ENCODE measurements at regions not wholly inside any gene's neighbourhood (a gene's known extent, or its start where the extent isn't known, plus 50 kb on each side); places are given as distances from the start of the nearest gene placed in this dataset.

- H3K4me3 ChIP-seq (replicated peaks; ENCODE audit: insufficient read depth, low read length): no peak overlapping the region
- DNase-seq (ENCODE audit: low read depth in 1 of 2, low spot score in 1 of 2): no peak
- TF ChIP-seq CTCF (IDR thresholded peaks at IDR 0.05; ENCODE audit: insufficient read depth, low read length) (no peak), REST (IDR thresholded peaks at IDR 0.05; ENCODE audit: insufficient replicate concordance, low read depth) (no peak), POLR2AphosphoS5 (IDR thresholded peaks at IDR 0.05; ENCODE audit: low read depth) (no peak), GABPA (IDR thresholded peaks at IDR 0.05; ENCODE audit: low read depth) (no peak), SPI1 (IDR thresholded peaks at IDR 0.05; ENCODE audit: borderline replicate concordance, low read depth) (no peak)
- H3K27ac ChIP-seq (replicated peaks): no peak overlapping the region
- H3K27me3 ChIP-seq (ENCODE audit: insufficient read depth, poor library complexity, severe bottlenecking): no peaks in the 10 kb centered on the region
Observed at GRCh38 chr1:88357729-88358128, 326.3 kb upstream of the PKN2 start.

- DNase-seq (ENCODE audit: low read depth in 1 of 2, low spot score in 1 of 2): no peak
- TF ChIP-seq GABPA (IDR thresholded peaks at IDR 0.05; ENCODE audit: low read depth) (no peak), REST (IDR thresholded peaks at IDR 0.05; ENCODE audit: insufficient replicate concordance, low read depth) (no peak), CTCF (IDR thresholded peaks at IDR 0.05; ENCODE audit: insufficient read depth, low read length) (no peak), POLR2AphosphoS5 (IDR thresholded peaks at IDR 0.05; ENCODE audit: low read depth) (no peak), SPI1 (IDR thresholded peaks at IDR 0.05; ENCODE audit: borderline replicate concordance, low read depth) (no peak)
- H3K4me3 ChIP-seq (replicated peaks; ENCODE audit: insufficient read depth, low read length): no peak overlapping the region
- H3K27me3 ChIP-seq (ENCODE audit: insufficient read depth, poor library complexity, severe bottlenecking): no peaks in the 10 kb centered on the region
- H3K27ac ChIP-seq (replicated peaks): no peak overlapping the region
Observed at GRCh38 chr1:88371436-88372023, 312.5 kb upstream of the PKN2 start.

- DNase-seq (ENCODE audit: low read depth in 1 of 2, low spot score in 1 of 2): no peak
- no peak for TF ChIP-seq CTCF (IDR thresholded peaks at IDR 0.05; ENCODE audit: insufficient read depth, low read length)
- no peak for TF ChIP-seq POLR2AphosphoS5 (IDR thresholded peaks at IDR 0.05; ENCODE audit: low read depth)
- no peak for TF ChIP-seq GABPA (IDR thresholded peaks at IDR 0.05; ENCODE audit: low read depth)
- Histone ChIP-seq H3K27me3 (ENCODE audit: insufficient read depth, poor library complexity, severe bottlenecking) (no peaks in the 10 kb centered on the region), H3K27ac (replicated peaks) (no peak overlapping the region), H3K4me3 (replicated peaks; ENCODE audit: insufficient read depth, low read length) (no peak overlapping the region)
Observed at GRCh38 chr1:88375977-88376376, 308.1 kb upstream of the PKN2 start.

- DNase-seq (ENCODE audit: low read depth in 1 of 2, low spot score in 1 of 2): no peak
- TF ChIP-seq CTCF (IDR thresholded peaks at IDR 0.05; ENCODE audit: insufficient read depth, low read length) (no peak), SPI1 (IDR thresholded peaks at IDR 0.05; ENCODE audit: borderline replicate concordance, low read depth) (no peak), POLR2AphosphoS5 (IDR thresholded peaks at IDR 0.05; ENCODE audit: low read depth) (no peak), REST (IDR thresholded peaks at IDR 0.05; ENCODE audit: insufficient replicate concordance, low read depth) (no peak), GABPA (IDR thresholded peaks at IDR 0.05; ENCODE audit: low read depth) (no peak)
Observed at GRCh38 chr1:88376421-88376820, 307.7 kb upstream of the PKN2 start.

More at GRCh38 chr1:88376421-88376820, 307.7 kb upstream of the PKN2 start:
- no peak overlapping the region for H3K4me3 ChIP-seq (replicated peaks; ENCODE audit: insufficient read depth, low read length)
- H3K27ac ChIP-seq (replicated peaks): no peak overlapping the region
- H3K27me3 ChIP-seq (ENCODE audit: insufficient read depth, poor library complexity, severe bottlenecking): no peaks in the 10 kb centered on the region

Data from HL-60 (cell line).